ENCODE measurements at regions not wholly inside any gene's neighbourhood (a gene's known extent, or its start where the extent isn't known, plus 50 kb on each side); places are given as distances from the start of the nearest gene placed in this dataset.

GRCh38 chr2:108139521-108139920 is 100.2 kb upstream of the SULT1C3 start:
- H3K36me3 ChIP-seq, result no peaks in the 10 kb centered on the region
- H3K4me3 ChIP-seq, result no peak overlapping the region
- H3K27ac ChIP-seq, result no peak overlapping the region
- no peak for DNase-seq
- H3K27me3 ChIP-seq, result no peaks in the 10 kb centered on the region
- TF ChIP-seq, protein P1, sequence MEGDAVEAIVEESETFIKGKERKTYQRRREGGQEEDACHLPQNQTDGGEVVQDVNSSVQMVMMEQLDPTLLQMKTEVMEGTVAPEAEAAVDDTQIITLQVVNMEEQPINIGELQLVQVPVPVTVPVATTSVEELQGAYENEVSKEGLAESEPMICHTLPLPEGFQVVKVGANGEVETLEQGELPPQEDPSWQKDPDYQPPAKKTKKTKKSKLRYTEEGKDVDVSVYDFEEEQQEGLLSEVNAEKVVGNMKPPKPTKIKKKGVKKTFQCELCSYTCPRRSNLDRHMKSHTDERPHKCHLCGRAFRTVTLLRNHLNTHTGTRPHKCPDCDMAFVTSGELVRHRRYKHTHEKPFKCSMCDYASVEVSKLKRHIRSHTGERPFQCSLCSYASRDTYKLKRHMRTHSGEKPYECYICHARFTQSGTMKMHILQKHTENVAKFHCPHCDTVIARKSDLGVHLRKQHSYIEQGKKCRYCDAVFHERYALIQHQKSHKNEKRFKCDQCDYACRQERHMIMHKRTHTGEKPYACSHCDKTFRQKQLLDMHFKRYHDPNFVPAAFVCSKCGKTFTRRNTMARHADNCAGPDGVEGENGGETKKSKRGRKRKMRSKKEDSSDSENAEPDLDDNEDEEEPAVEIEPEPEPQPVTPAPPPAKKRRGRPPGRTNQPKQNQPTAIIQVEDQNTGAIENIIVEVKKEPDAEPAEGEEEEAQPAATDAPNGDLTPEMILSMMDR (IDR thresholded peaks at IDR 0.05), result no peak
- no peaks in the 10 kb centered on the region for H3K9me3 ChIP-seq
- no peaks in the 10 kb centered on the region for H3K4me1 ChIP-seq
- intact Hi-C loops (cut with DNase I; ENCODE audit: low total_unique reads), result no loop called here

- Histone ChIP-seq H3K4me1 (no peaks in the 10 kb centered on the region), H3K27me3 (no peaks in the 10 kb centered on the region), H3K9me3 (no peaks in the 10 kb centered on the region), H3K36me3 (no peaks in the 10 kb centered on the region), H3K27ac (no peak overlapping the region), H3K4me3 (no peak overlapping the region)
- intact Hi-C loops (cut with DNase I; ENCODE audit: low total_unique reads), result no loop called here
- TF ChIP-seq, protein P1 (IDR thresholded peaks at IDR 0.05), result no peak
- no peak for DNase-seq
Measured at GRCh38 chr2:108145557-108146326, 94.0 kb upstream of the SULT1C3 start.

DNA sequence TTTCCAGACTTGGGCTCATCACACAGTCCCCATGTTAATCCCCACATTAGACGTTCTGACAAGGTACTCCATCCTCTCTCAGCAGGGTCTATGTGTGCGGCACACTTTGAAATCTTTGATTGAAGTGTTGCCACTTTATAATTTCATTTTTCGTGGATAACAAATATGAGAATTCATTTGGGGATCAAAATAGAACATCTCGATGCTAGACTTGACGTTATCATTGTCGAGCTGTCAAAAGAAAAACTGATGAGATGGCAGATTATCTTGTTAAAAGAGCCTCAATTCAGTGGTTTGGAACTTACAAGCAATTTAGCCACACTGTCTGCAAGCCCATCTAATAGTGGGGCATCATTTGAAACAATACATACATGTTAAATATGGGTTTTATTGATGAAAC is 91.2 kb upstream of the SULT1C3 start:
- Histone ChIP-seq H3K9me3 (no peaks in the 10 kb centered on the region), H3K27me3 (peaks cover 0 to 2% of the 10 kb centered on the region in 2 donors), H3K36me3 (no peaks in the 10 kb centered on the region), H3K4me1 (no peaks in the 10 kb centered on the region), H3K4me3 (no peak overlapping the region), H3K27ac (no peak overlapping the region)
- intact Hi-C loops (cut with DNase I; ENCODE audit: low total_unique reads), result no loop called here
- TF ChIP-seq, protein P1 (IDR thresholded peaks at IDR 0.05), result no peak
- DNase-seq, result no peak

- H3K27me3 ChIP-seq, result peaks cover 0 to 2% of the 10 kb centered on the region in 2 donors
- H3K4me1 ChIP-seq, result no peaks in the 10 kb centered on the region
- H3K36me3 ChIP-seq, result no peaks in the 10 kb centered on the region
- no peak for DNase-seq
- H3K27ac ChIP-seq, result no peak overlapping the region
- TF ChIP-seq, protein P1 (IDR thresholded peaks at IDR 0.05), result no peak
- H3K4me3 ChIP-seq, result no peak overlapping the region
- no peaks in the 10 kb centered on the region for H3K9me3 ChIP-seq
- intact Hi-C loops (cut with DNase I; ENCODE audit: low total_unique reads), result no loop called here
Measured at GRCh38 chr2:108154366-108155061, 85.3 kb upstream of the SULT1C3 start.

DNA sequence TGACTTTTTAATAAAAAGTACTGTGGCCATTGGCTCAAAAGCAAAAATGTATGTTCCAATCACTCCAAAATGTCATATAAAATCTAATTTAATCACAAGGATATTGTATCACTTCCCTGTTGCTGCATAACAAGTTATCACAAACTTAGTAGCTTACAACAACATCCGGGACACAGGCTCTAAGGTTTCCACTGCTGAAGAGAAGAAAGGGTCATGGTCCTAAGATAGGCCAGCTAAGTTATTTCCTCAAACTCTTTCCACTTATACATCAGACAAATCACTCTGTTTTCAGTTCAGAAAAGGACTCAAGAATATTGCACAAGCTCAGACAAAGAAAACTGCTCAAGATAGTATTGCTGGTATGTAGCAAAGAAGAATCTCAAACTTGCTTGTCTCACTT is 78.5 kb upstream of the SULT1C3 start:
- Histone ChIP-seq H3K9me3 (no peaks in the 10 kb centered on the region), H3K4me3 (no peak overlapping the region), H3K27ac (no peak overlapping the region), H3K36me3 (no peaks in the 10 kb centered on the region), H3K27me3 (no peaks in the 10 kb centered on the region), H3K4me1 (no peaks in the 10 kb centered on the region)
- intact Hi-C loops (cut with DNase I; ENCODE audit: low total_unique reads), result no loop called here
- TF ChIP-seq, protein P1 (IDR thresholded peaks at IDR 0.05), result no peak
- no peak for DNase-seq
